HG02571 (cell line): ENCODE measurements at regions not wholly inside any gene's neighbourhood (a gene's known extent, or its start where the extent isn't known, plus 50 kb on each side); places are given as distances from the start of the nearest gene placed in this dataset.

Experiments used
- ATAC-seq: cut with Tn5 transposase; IDR thresholded peaks from one replicate; pipeline ENCODE4 v1.9.1; 2021; ENCODE audit warnings: mild to moderate bottlenecking, moderate library complexity; ENCODE audit not compliant: unreplicated experiment

GRCh38 chr6:134719911-134720310, 230.0 kb downstream of the ALDH8A1 start:
- no peak for ATAC-seq

GRCh38 chr6:134719286-134719685, 230.6 kb downstream of the ALDH8A1 start:
- no peak for ATAC-seq

GRCh38 chr6:134714679-134715078, 235.2 kb downstream of the ALDH8A1 start:
- no peak for ATAC-seq

- no peak for ATAC-seq
Measured at GRCh38 chr6:134714113-134714512, 235.8 kb downstream of the ALDH8A1 start.

- no peak for ATAC-seq
Measured at GRCh38 chr6:134712311-134712710, 237.6 kb downstream of the ALDH8A1 start.

- ATAC-seq: no peak
Measured at GRCh38 chr6:134708079-134708478, 241.8 kb downstream of the ALDH8A1 start.

- no peak for ATAC-seq
Measured at GRCh38 chr6:134707342-134708031, 242.4 kb downstream of the ALDH8A1 start.

GRCh38 chr6:134706806-134707205, 243.1 kb downstream of the ALDH8A1 start:
- no peak for ATAC-seq

GRCh38 chr6:134706153-134706552, 243.7 kb downstream of the ALDH8A1 start:
- ATAC-seq: no peak

- ATAC-seq: no peak
Measured at GRCh38 chr6:134703206-134703605, 246.7 kb downstream of the ALDH8A1 start.

GRCh38 chr6:134702279-134702678, 247.6 kb downstream of the ALDH8A1 start:
- ATAC-seq: no peak

- no peak for ATAC-seq
Measured at GRCh38 chr6:134701301-134701700, 248.6 kb downstream of the ALDH8A1 start.

- no peak for ATAC-seq
Measured at GRCh38 chr6:134698228-134698627, 251.7 kb downstream of the ALDH8A1 start.

- ATAC-seq: no peak
Measured at GRCh38 chr6:134692008-134692407, 257.9 kb downstream of the ALDH8A1 start.

- ATAC-seq: no peak
Measured at GRCh38 chr6:134691180-134691579, 258.7 kb downstream of the ALDH8A1 start.

GRCh38 chr6:134690048-134690447, 259.9 kb downstream of the ALDH8A1 start:
- no peak for ATAC-seq

GRCh38 chr6:134689641-134690040, 260.3 kb downstream of the ALDH8A1 start:
- ATAC-seq: no peak

GRCh38 chr6:134689177-134689576, 260.7 kb downstream of the ALDH8A1 start:
- ATAC-seq: no peak

- ATAC-seq: no peak
Measured at GRCh38 chr6:134686071-134686470, 263.8 kb downstream of the ALDH8A1 start.

- ATAC-seq: no peak
Measured at GRCh38 chr6:134684423-134684795, 265.5 kb downstream of the ALDH8A1 start.

- ATAC-seq: no peak
Measured at GRCh38 chr6:134683783-134684422, 266.0 kb downstream of the ALDH8A1 start.

- ATAC-seq: no peak
Measured at GRCh38 chr6:134680433-134680832, 269.5 kb downstream of the ALDH8A1 start.

- no peak for ATAC-seq
Measured at GRCh38 chr6:134680021-134680420, 269.9 kb downstream of the ALDH8A1 start.
